ENCODE measurements at regions not wholly inside any gene's neighbourhood (a gene's known extent, or its start where the extent isn't known, plus 50 kb on each side); places are given as distances from the start of the nearest gene placed in this dataset.

GRCh38 chr7:35465791-35466336 is 212.0 kb upstream of the TBX20 start:
- no peak for TF ChIP-seq CTCF (IDR thresholded peaks at IDR 0.05; ENCODE audit: extremely low read depth in 1 of 2, insufficient read depth in 1 of 2, low read depth in 1 of 2, low read length in 2 of 2)
- TF ChIP-seq EZH2 (IDR thresholded peaks at IDR 0.05; ENCODE audit: borderline replicate concordance, low read depth, low read length, severe bottlenecking): no peak
- TF ChIP-seq POLR2AphosphoS5 (IDR thresholded peaks at IDR 0.05; ENCODE audit: insufficient read depth, low read depth, low read length): no peak
- no peak for TF ChIP-seq FOS (IDR thresholded peaks at IDR 0.05; ENCODE audit: borderline replicate concordance, insufficient read depth, low read length)
- TF ChIP-seq MAX (IDR thresholded peaks at IDR 0.05; ENCODE audit: insufficient read depth, insufficient read length): no peak
- no peak for TF ChIP-seq POLR2A (IDR thresholded peaks at IDR 0.05; ENCODE audit: low read depth, low read length)
- TF ChIP-seq GATA2 (IDR thresholded peaks at IDR 0.05; ENCODE audit: insufficient read depth, insufficient read length, low read depth, low read length): no peak
